Mesenchymal stem cell (in vitro differentiated cells and primary cell): ENCODE measurements at regions not wholly inside any gene's neighbourhood (a gene's known extent, or its start where the extent isn't known, plus 50 kb on each side); places are given as distances from the start of the nearest gene placed in this dataset.
"Not testable (repeated sequence)": the region's sequence is repeated elsewhere in the genome, so short reads cannot be mapped to it uniquely, and the experiment has no call there.

Experiments used
- DNase-seq: peaks from one replicate; pipeline ENCODE4 v3.0.0-alpha.2; 2013
- H2AFZ ChIP-seq: one replicate; pipeline ENCODE4 v1.6.1; 2013; ENCODE audit warnings: low read depth, mild to moderate bottlenecking, control low read depth, inconsistent platforms, low read length, moderate library complexity
- H2AK5ac ChIP-seq: 2 replicates; pipeline ENCODE4 v1.6.1; 2013; ENCODE audit warnings: low read length, moderate library complexity, mild to moderate bottlenecking, inconsistent platforms; ENCODE audit not compliant: severe bottlenecking
- H2BK120ac ChIP-seq: one replicate; pipeline ENCODE4 v1.6.1; 2013; ENCODE audit warnings: low read depth, mild to moderate bottlenecking, inconsistent platforms, low read length, moderate library complexity
- H2BK12ac ChIP-seq, 2 experiments: one replicate each; pipeline ENCODE4 v1.6.1; 2013; ENCODE audit warnings: inconsistent platforms in 2 of 2, low read length in 2 of 2, mild to moderate bottlenecking in 2 of 2, moderate library complexity in 2 of 2, control low read depth in 1 of 2
- H2BK15ac ChIP-seq: one replicate; pipeline ENCODE4 v1.6.1; 2013; ENCODE audit warnings: mild to moderate bottlenecking, low read depth, inconsistent platforms; ENCODE audit not compliant: poor library complexity, severe bottlenecking
- H2BK5ac ChIP-seq: 2 replicates; pipeline ENCODE4 v1.6.1; 2013; ENCODE audit warnings: low read depth, mild to moderate bottlenecking, low read length, control low read depth, inconsistent platforms; ENCODE audit not compliant: poor library complexity, severe bottlenecking
- H3K14ac ChIP-seq, 2 experiments: one replicate each; pipeline ENCODE4 v1.6.1; 2013; ENCODE audit warnings: inconsistent platforms in 2 of 2, low read length in 2 of 2, control low read depth in 1 of 2, mild to moderate bottlenecking in 1 of 2, moderate library complexity in 1 of 2
- H3K18ac ChIP-seq, 2 experiments: one replicate each; pipeline ENCODE4 v1.6.1; 2013; ENCODE audit warnings: inconsistent platforms in 2 of 2, low read length in 2 of 2, control low read depth in 1 of 2, low read depth in 1 of 2, mild to moderate bottlenecking in 1 of 2
- H3K23ac ChIP-seq, 2 experiments: one replicate each; pipeline ENCODE4 v1.6.1; 2013; ENCODE audit warnings: inconsistent platforms in 2 of 2, low read length in 2 of 2, mild to moderate bottlenecking in 2 of 2, moderate library complexity in 2 of 2, control low read depth in 1 of 2
- H3K27ac ChIP-seq: 2 replicates; pipeline ENCODE4 v1.5.1; 2013; ENCODE audit warnings: mild to moderate bottlenecking, moderate library complexity, low read length, control low read depth, inconsistent platforms; ENCODE audit not compliant: poor library complexity, severe bottlenecking
- H3K27me3 ChIP-seq, 2 experiments: 2 replicates each; pipeline versions ENCODE4 v1.6.1 to v1.7.0; 2013; ENCODE audit warnings: low read length in 2 of 2, mild to moderate bottlenecking in 2 of 2, moderate library complexity in 2 of 2, control low read depth in 1 of 2, inconsistent platforms in 1 of 2; ENCODE audit not compliant: control insufficient read depth in 1 of 2, insufficient read depth in 1 of 2
- H3K36me3 ChIP-seq, 2 experiments: 2 replicates each; pipeline versions ENCODE4 v1.6.1 to v1.7.0; 2013; ENCODE audit warnings: low read length in 2 of 2, control low read depth in 1 of 2, inconsistent platforms in 1 of 2, low read depth in 1 of 2, mild to moderate bottlenecking in 1 of 2; ENCODE audit not compliant: insufficient read depth in 2 of 2, control insufficient read depth in 1 of 2
- H3K4ac ChIP-seq, 2 experiments: one replicate each; pipeline ENCODE4 v1.6.1; 2013; ENCODE audit warnings: inconsistent platforms in 2 of 2, low read length in 2 of 2, mild to moderate bottlenecking in 2 of 2, moderate library complexity in 2 of 2, control low read depth in 1 of 2, low read depth in 1 of 2
- H3K4me1 ChIP-seq: 2 replicates; pipeline ENCODE4 v1.6.1; 2013; ENCODE audit warnings: low read depth, low read length, control low read depth; ENCODE audit not compliant: control insufficient read depth, insufficient read depth
- H3K4me2 ChIP-seq: 2 replicates; pipeline ENCODE4 v1.6.1; 2013; ENCODE audit warnings: low read length, mild to moderate bottlenecking, inconsistent platforms; ENCODE audit not compliant: poor library complexity, severe bottlenecking
- H3K4me3 ChIP-seq, 2 experiments: 2 replicates each; pipeline versions ENCODE4 v1.5.1 to v1.7.0; 2013; ENCODE audit warnings: low read length in 2 of 2, mild to moderate bottlenecking in 2 of 2, control low read depth in 1 of 2, low read depth in 1 of 2; ENCODE audit not compliant: insufficient read depth in 1 of 2
- H3K79me1 ChIP-seq: replicated peaks from 2 replicates; pipeline ENCODE4 v1.6.1; 2013; ENCODE audit warnings: mild to moderate bottlenecking, control low read depth, low read length, inconsistent platforms; ENCODE audit not compliant: poor library complexity, severe bottlenecking
- H3K9ac ChIP-seq: 2 replicates; pipeline ENCODE4 v1.7.0; 2013; ENCODE audit warnings: mild to moderate bottlenecking, low read length, moderate library complexity
- H3K9me3 ChIP-seq: 2 replicates; pipeline ENCODE4 v1.7.0; 2013; ENCODE audit warnings: mild to moderate bottlenecking, low read length; ENCODE audit not compliant: control insufficient read depth
- H4K8ac ChIP-seq: one replicate; pipeline ENCODE4 v1.6.1; 2013; ENCODE audit warnings: inconsistent platforms, mild to moderate bottlenecking, low read length, moderate library complexity
- H4K91ac ChIP-seq: one replicate; pipeline ENCODE4 v1.6.1; 2013; ENCODE audit warnings: mild to moderate bottlenecking, low read length, inconsistent platforms
- WGBS: methylation state at CpG from one replicate; pipeline ENCODE4 v1.1.7; 2013; ENCODE audit warnings: mixed read lengths; 5-methylcytosine and 5-hydroxymethylcytosine counted together

GRCh38 chr4:77453911-77454310, 151.7 kb upstream of the CXCL13 start:
- WGBS, result 75% methylated on average over 1 of the region's 1 CpG

GRCh38 chr4:77454858-77455257, 150.8 kb upstream of the CXCL13 start:
- no peak overlapping the region for H2AFZ ChIP-seq
- H3K4ac ChIP-seq, result no peak overlapping the region
- no peak overlapping the region for H4K8ac ChIP-seq
- no peaks in the 10 kb centered on the region for H3K36me3 ChIP-seq
- no peaks in the 10 kb centered on the region for H3K79me1 ChIP-seq
- no peak overlapping the region for H3K14ac ChIP-seq
- H2BK15ac ChIP-seq, result no peak overlapping the region
- H2BK12ac ChIP-seq, result no peak overlapping the region
- no peak overlapping the region for H3K9ac ChIP-seq
- no CpG with 5 or more reads among the region's 1 CpG for WGBS
- H3K18ac ChIP-seq, result no peak overlapping the region
- H3K23ac ChIP-seq, result no peak overlapping the region
- no peak overlapping the region for H2BK5ac ChIP-seq
- no peak overlapping the region for H4K91ac ChIP-seq
- H2BK120ac ChIP-seq, result no peak overlapping the region
- no peak overlapping the region for H3K4me2 ChIP-seq
- H3K27me3 ChIP-seq, result peaks cover 0 to 11% of the 10 kb centered on the region in 2 experiments
- no peaks in the 10 kb centered on the region for H3K4me1 ChIP-seq
- H3K27ac ChIP-seq, result no peak overlapping the region
- H3K9me3 ChIP-seq, result no peaks in the 10 kb centered on the region
- DNase-seq, result no peak
- no peak overlapping the region for H2AK5ac ChIP-seq
- H3K4me3 ChIP-seq, result no peak overlapping the region

More at GRCh38 chr4:77453911-77454310, 151.7 kb upstream of the CXCL13 start:
- Histone ChIP-seq H3K79me1 (no peaks in the 10 kb centered on the region), H3K23ac (no peak overlapping the region), H2BK15ac (no peak overlapping the region), H2BK120ac (no peak overlapping the region), H2AK5ac (no peak overlapping the region), H3K18ac (no peak overlapping the region), H3K4me2 (no peak overlapping the region), H4K8ac (no peak overlapping the region), H3K9me3 (no peaks in the 10 kb centered on the region), H3K9ac (no peak overlapping the region), H3K4me3 (no peak overlapping the region), H3K4me1 (no peaks in the 10 kb centered on the region), H2BK5ac (no peak overlapping the region), H4K91ac (no peak overlapping the region), H3K27me3 (peaks cover 0 to 15% of the 10 kb centered on the region in 2 experiments), H3K4ac (no peak overlapping the region), H2BK12ac (no peak overlapping the region), H2AFZ (no peak overlapping the region), H3K14ac (no peak overlapping the region), H3K27ac (no peak overlapping the region), H3K36me3 (no peaks in the 10 kb centered on the region)
- DNase-seq, result no peak

GRCh38 chr4:77464100-77464499, 141.5 kb upstream of the CXCL13 start:
- H3K36me3 ChIP-seq, H3K4me3 ChIP-seq, H4K8ac ChIP-seq, H3K18ac ChIP-seq, H3K4ac ChIP-seq, H4K91ac ChIP-seq, H2AFZ ChIP-seq, H2BK12ac ChIP-seq, H2BK5ac ChIP-seq, H3K23ac ChIP-seq, H3K27me3 ChIP-seq, H3K4me1 ChIP-seq, DNase-seq, H3K9me3 ChIP-seq, H3K14ac ChIP-seq, H2BK15ac ChIP-seq, H2BK120ac ChIP-seq, H3K79me1 ChIP-seq, H2AK5ac ChIP-seq, H3K27ac ChIP-seq, H3K4me2 ChIP-seq, H3K9ac ChIP-seq: not testable (repeated sequence)
- 87% methylated on average over 2 of the region's 2 CpGs for WGBS

GRCh38 chr4:77465271-77465670, 140.3 kb upstream of the CXCL13 start:
- H3K36me3 ChIP-seq, result no peaks in the 10 kb centered on the region
- peaks cover 6 to 17% of the 10 kb centered on the region in 2 experiments for H3K27me3 ChIP-seq
- no peak overlapping the region for H3K9ac ChIP-seq
- H3K27ac ChIP-seq, result no peak overlapping the region
- no peak overlapping the region for H3K18ac ChIP-seq
- WGBS, result 62% methylated on average over 2 of the region's 2 CpGs
- H3K9me3 ChIP-seq, result no peaks in the 10 kb centered on the region
- H2BK5ac ChIP-seq, result no peak overlapping the region
- H3K4me2 ChIP-seq, result no peak overlapping the region
- H3K79me1 ChIP-seq, result no peaks in the 10 kb centered on the region
- H2BK15ac ChIP-seq, result no peak overlapping the region
- H3K23ac ChIP-seq, result no peak overlapping the region
- H2BK120ac ChIP-seq, result no peak overlapping the region
- H3K4ac ChIP-seq, result no peak overlapping the region
- no peak overlapping the region for H3K14ac ChIP-seq
- DNase-seq, result peak; percentile 3
- no peak overlapping the region for H2AFZ ChIP-seq
- H2BK12ac ChIP-seq, result no peak overlapping the region
- H3K4me3 ChIP-seq, result no peak overlapping the region
- no peak overlapping the region for H4K8ac ChIP-seq
- H4K91ac ChIP-seq, result no peak overlapping the region
- no peaks in the 10 kb centered on the region for H3K4me1 ChIP-seq
- H2AK5ac ChIP-seq, result no peak overlapping the region
